ENCODE measurements at regions not wholly inside any gene's neighbourhood (a gene's known extent, or its start where the extent isn't known, plus 50 kb on each side); places are given as distances from the start of the nearest gene placed in this dataset.

DNA sequence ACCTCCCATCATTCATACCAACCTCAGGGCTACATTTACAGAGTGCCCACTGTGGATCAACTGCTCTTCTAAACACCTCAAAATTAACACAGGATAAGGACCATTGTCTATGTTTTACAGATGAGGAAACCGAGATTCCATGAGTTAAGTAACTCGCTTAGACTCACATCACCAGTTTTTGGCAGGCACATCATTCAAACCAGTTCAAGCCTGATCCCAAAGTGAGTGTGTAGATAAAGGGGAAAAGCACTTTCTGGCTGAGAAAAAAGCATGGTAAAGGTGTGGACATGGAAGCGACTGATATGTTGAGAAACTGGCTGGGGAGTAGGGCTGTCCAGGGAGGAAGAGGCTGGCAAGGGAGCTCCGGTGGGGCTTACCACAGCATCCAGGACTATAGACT lies 193.7 kb upstream of the RORA start (continued):
- TF ChIP-seq FOSL1 (IDR thresholded peaks at IDR 0.05; ENCODE audit: low read depth) (no peak), POLR2A (IDR thresholded peaks at IDR 0.05; ENCODE audit: borderline replicate concordance, extremely low read depth, insufficient read depth, insufficient read length) (no peak), SIN3A (IDR thresholded peaks at IDR 0.05; ENCODE audit: low read depth) (no peak), CEBPB (IDR thresholded peaks at IDR 0.05; ENCODE audit: low read depth) (no peak), EZH2phosphoT487 (IDR thresholded peaks at IDR 0.05; ENCODE audit: borderline replicate concordance) (no peak)

DNA sequence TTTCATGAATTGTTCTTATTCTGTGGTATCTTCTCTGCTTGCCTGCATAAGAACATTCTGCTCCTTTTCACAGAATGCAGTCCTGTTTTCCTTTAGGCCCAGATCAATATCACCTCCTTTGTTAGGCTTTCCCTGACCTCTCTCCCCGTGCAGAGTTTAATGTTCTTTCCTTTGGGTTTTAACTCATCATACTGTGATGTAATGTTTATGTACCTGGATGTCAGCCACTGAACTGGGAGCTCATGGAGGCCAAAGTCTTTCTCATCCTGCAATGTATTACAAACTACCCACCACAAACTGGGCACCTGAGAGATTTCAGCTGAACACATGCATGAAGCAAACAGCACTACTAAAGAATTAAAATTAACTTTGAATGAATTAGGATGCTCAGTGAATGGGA lies 192.8 kb upstream of the RORA start:
- POLR2A ChIA-PET = no interaction called here
- H3K9ac ChIP-seq (ENCODE audit: low read length) = no peak overlapping the region
- RAD21 ChIA-PET (ENCODE audit: low non-redundant PET in 1 of 2, low total read pairs in 2 of 2, uncharacterized antibody in 2 of 2, unreplicated experiment in 2 of 2) = no interaction called here
- no peak overlapping the region for H3K4me2 ChIP-seq (ENCODE audit: low read length)
- no peaks in the 10 kb centered on the region for H3K79me2 ChIP-seq (ENCODE audit: insufficient read depth, low read length)
- no TSS peak for BruUV-seq (replicated peaks)
- no peaks in the 10 kb centered on the region for H3K9me3 ChIP-seq (ENCODE audit: control insufficient read depth in 1 of 2, insufficient read depth in 1 of 2, low read depth in 1 of 2, low read length in 2 of 2)
- no peaks in the 10 kb centered on the region for H3K36me3 ChIP-seq (ENCODE audit: control insufficient read depth in 1 of 2, insufficient read depth in 2 of 2, low read length in 2 of 2)
- no peaks in the 10 kb centered on the region for H3K4me1 ChIP-seq (ENCODE audit: control insufficient read depth in 1 of 2, insufficient read depth in 2 of 2, low read length in 2 of 2)
- ATAC-seq = no peak
- H4K20me1 ChIP-seq (ENCODE audit: insufficient read depth) = no peaks in the 10 kb centered on the region
- H3K9me2 ChIP-seq (ENCODE audit: insufficient read depth) = no peaks in the 10 kb centered on the region
- H3K27me3 ChIP-seq (ENCODE audit: insufficient read depth, low read length) = no peaks in the 10 kb centered on the region
- H3K4me3 ChIP-seq (replicated peaks in 1 of 2; ENCODE audit: low read depth in 1 of 2, low read length in 2 of 2) = no peak overlapping the region
- intact Hi-C loops (cut with micrococcal nuclease) = no loop called here
- no peak overlapping the region for H3K27ac ChIP-seq (ENCODE audit: low read depth, low read length)
- TF ChIP-seq YY1 (IDR thresholded peaks at IDR 0.05; ENCODE audit: extremely low read depth, insufficient replicate concordance, low read depth, low read length) (no peak), FOSL1 (IDR thresholded peaks at IDR 0.05; ENCODE audit: low read depth) (no peak), SRF (IDR thresholded peaks at IDR 0.05; ENCODE audit: low read depth) (no peak)
- CTCF ChIA-PET = no interaction called here
- H2AFZ ChIP-seq (ENCODE audit: low read depth, low read length, poor library complexity, severe bottlenecking) = no peak overlapping the region
- DNase-seq (ENCODE audit: low read depth, low spot score) = no peak

DNA sequence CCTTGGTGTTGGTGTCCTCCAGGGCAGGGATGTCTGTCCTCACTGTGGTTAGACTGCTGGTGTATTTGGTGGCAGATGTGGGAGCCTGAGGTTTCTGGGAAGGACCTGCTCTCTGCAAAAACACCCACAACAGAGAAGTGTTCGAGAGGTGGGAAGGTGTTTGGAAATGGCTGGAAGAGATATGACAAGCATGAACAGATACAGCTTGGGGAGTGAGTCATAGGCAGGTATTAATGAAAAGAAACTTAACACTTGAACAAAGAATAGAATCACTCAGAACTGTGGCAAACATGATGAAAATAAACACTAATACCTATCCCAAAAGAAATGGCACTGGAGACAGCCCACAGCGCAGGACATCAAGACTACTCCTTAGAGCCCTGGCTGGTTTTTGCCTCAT lies 192.4 kb upstream of the RORA start:
- no peak overlapping the region for H3K4me3 ChIP-seq (replicated peaks in 1 of 2; ENCODE audit: low read depth in 1 of 2, low read length in 2 of 2)
- no peaks in the 10 kb centered on the region for H3K9me3 ChIP-seq (ENCODE audit: control insufficient read depth in 1 of 2, insufficient read depth in 1 of 2, low read depth in 1 of 2, low read length in 2 of 2)
- BruUV-seq (replicated peaks) = no TSS peak
- intact Hi-C loops (cut with micrococcal nuclease) = no loop called here
- H2AFZ ChIP-seq (ENCODE audit: low read depth, low read length, poor library complexity, severe bottlenecking) = no peak overlapping the region
- no peaks in the 10 kb centered on the region for H4K20me1 ChIP-seq (ENCODE audit: insufficient read depth)
- no peak for ATAC-seq
- no peak for TF ChIP-seq ELF1 (IDR thresholded peaks at IDR 0.05; ENCODE audit: borderline replicate concordance, low read depth)
- TF ChIP-seq EGR1 (IDR thresholded peaks at IDR 0.05; ENCODE audit: low read depth) = no peak
- no peak for TF ChIP-seq SIN3A (IDR thresholded peaks at IDR 0.05; ENCODE audit: low read depth)
- no peak for TF ChIP-seq POLR2AphosphoS5 (IDR thresholded peaks at IDR 0.05; ENCODE audit: low read depth, low read length)
- no peak for TF ChIP-seq SRF (IDR thresholded peaks at IDR 0.05; ENCODE audit: low read depth)
- TF ChIP-seq EZH2 (IDR thresholded peaks at IDR 0.05) = no peak
- H3K4me2 ChIP-seq (ENCODE audit: low read length) = no peak overlapping the region
- POLR2A ChIA-PET = no interaction called here
- no peak overlapping the region for H3K27ac ChIP-seq (ENCODE audit: low read depth, low read length)
- no peaks in the 10 kb centered on the region for H3K4me1 ChIP-seq (ENCODE audit: control insufficient read depth in 1 of 2, insufficient read depth in 2 of 2, low read length in 2 of 2)
- H3K9me2 ChIP-seq (ENCODE audit: insufficient read depth) = no peaks in the 10 kb centered on the region
- H3K27me3 ChIP-seq (ENCODE audit: insufficient read depth, low read length) = no peaks in the 10 kb centered on the region
- no peaks in the 10 kb centered on the region for H3K36me3 ChIP-seq (ENCODE audit: control insufficient read depth in 1 of 2, insufficient read depth in 2 of 2, low read length in 2 of 2)
- no peaks in the 10 kb centered on the region for H3K79me2 ChIP-seq (ENCODE audit: insufficient read depth, low read length)
- no peak for DNase-seq (ENCODE audit: low read depth, low spot score)
- RAD21 ChIA-PET (ENCODE audit: low non-redundant PET in 1 of 2, low total read pairs in 2 of 2, uncharacterized antibody in 2 of 2, unreplicated experiment in 2 of 2) = no interaction called here
- no peak overlapping the region for H3K9ac ChIP-seq (ENCODE audit: low read length)
- CTCF ChIA-PET = no interaction called here
